ENCODE measurements at regions not wholly inside any gene's neighbourhood (a gene's known extent, or its start where the extent isn't known, plus 50 kb on each side); places are given as distances from the start of the nearest gene placed in this dataset.
A peak's percentile ranks its signal among the peaks of the same experiment; 100 is the strongest.

GRCh38 chr16:50444526-50444925, 75.7 kb upstream of the BRD7 start:
- ChIA-PET CTCF (no interaction called here), POLR2A (no interaction called here)
- no peaks in the 10 kb centered on the region for H3K36me3 ChIP-seq (ENCODE audit: control insufficient read depth in 4 of 4, insufficient read depth in 4 of 4, low read length in 3 of 4)
- H3K4me3 ChIP-seq (ENCODE audit: control insufficient read depth in 1 of 7, extremely low read depth in 1 of 7, insufficient read depth in 4 of 7, low read depth in 2 of 7, low read length in 6 of 7): no peak overlapping the region
- no peak for DNase-seq
- no peak overlapping the region for H3K27ac ChIP-seq (ENCODE audit: insufficient read depth in 1 of 2, low read depth in 1 of 2, low read length in 2 of 2, poor library complexity in 1 of 2, severe bottlenecking in 2 of 2)
- H3K4me1 ChIP-seq (ENCODE audit: control extremely low read depth in 1 of 4, control insufficient read depth in 4 of 4, insufficient read depth in 4 of 4, low read length in 3 of 4): peaks cover 0 to 3% (median 0%) of the 10 kb centered on the region in 4 experiments
- WGBS (ENCODE audit: insufficient coverage): 92% methylated on average over 1 of the region's 1 CpG
- peaks cover 0 to 6% (median 0%) of the 10 kb centered on the region in 5 experiments for H3K27me3 ChIP-seq (replicated peaks in 2 of 5; ENCODE audit: control insufficient read depth in 4 of 5, insufficient read depth in 5 of 5, low read length in 4 of 5)
- peaks cover 0 to 28% (median 16%) of the 10 kb centered on the region in 5 experiments for H3K9me3 ChIP-seq (ENCODE audit: control extremely low read depth in 1 of 5, control insufficient read depth in 4 of 5, insufficient read depth in 2 of 5, low read depth in 1 of 5, low read length in 4 of 5)

- POLR2A ChIA-PET: no interaction called here
- H3K36me3 ChIP-seq (ENCODE audit: control insufficient read depth in 4 of 4, insufficient read depth in 4 of 4, low read length in 3 of 4): no peaks in the 10 kb centered on the region
- no peaks in the 10 kb centered on the region for H3K4me1 ChIP-seq (ENCODE audit: control extremely low read depth in 1 of 4, control insufficient read depth in 4 of 4, insufficient read depth in 4 of 4, low read length in 3 of 4)
- CTCF ChIA-PET: interaction anchor here (1.4 kb wide), 1 partner anchor 14 kb away, joined by 3 read pairs; no protein-coding TSS in a partner anchor
- H3K27ac ChIP-seq (ENCODE audit: insufficient read depth in 1 of 2, low read depth in 1 of 2, low read length in 2 of 2, poor library complexity in 1 of 2, severe bottlenecking in 2 of 2): no peak overlapping the region
- WGBS (ENCODE audit: insufficient coverage): 100% methylated on average over 2 of the region's 3 CpGs
- peaks cover 0 to 6% (median 0%) of the 10 kb centered on the region in 5 experiments for H3K27me3 ChIP-seq (replicated peaks in 2 of 5; ENCODE audit: control insufficient read depth in 4 of 5, insufficient read depth in 5 of 5, low read length in 4 of 5)
- H3K9me3 ChIP-seq (ENCODE audit: control extremely low read depth in 1 of 5, control insufficient read depth in 4 of 5, insufficient read depth in 2 of 5, low read depth in 1 of 5, low read length in 4 of 5): peaks cover 0 to 37% (median 20%) of the 10 kb centered on the region in 5 experiments
- no peak overlapping the region for H3K4me3 ChIP-seq (ENCODE audit: control insufficient read depth in 1 of 7, extremely low read depth in 1 of 7, insufficient read depth in 4 of 7, low read depth in 2 of 7, low read length in 6 of 7)
- DNase-seq: no peak
Measured at GRCh38 chr16:50442221-50442620, 73.4 kb upstream of the BRD7 start.

DNA sequence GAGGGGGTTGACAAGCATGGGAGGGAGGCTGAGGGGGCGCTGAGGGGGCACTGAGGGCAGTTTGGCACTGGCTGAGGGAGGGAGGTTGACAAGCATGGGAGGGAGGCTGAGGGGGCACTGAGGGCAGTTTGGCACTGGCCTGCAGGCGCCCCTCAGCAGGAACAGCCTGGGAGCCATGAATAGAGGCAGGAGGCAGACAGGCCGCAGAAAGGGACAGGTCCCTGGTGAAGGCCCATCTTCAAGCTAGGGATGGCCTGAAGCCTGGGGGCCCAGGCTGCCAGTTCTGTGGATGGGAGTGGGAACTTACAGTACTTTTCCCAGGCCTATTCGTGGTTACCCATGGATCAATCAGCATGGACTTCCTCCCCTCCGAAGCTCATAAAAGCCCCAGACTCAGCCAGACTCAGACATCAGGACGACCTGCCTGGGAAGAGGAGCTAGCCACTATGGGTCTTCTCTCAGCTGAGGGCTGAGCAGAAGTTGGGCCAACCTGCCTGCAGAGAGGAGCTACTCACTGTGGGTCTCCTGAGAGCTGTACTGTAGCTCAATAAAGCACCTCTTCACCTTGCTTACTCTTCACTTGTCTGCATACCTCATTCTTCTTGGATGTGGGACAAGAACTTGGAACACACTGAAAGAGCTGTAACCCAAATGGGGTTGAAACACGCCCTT, 72.8 kb upstream of the BRD7 start:
- Histone ChIP-seq H3K4me1 (ENCODE audit: control extremely low read depth in 1 of 4, control insufficient read depth in 4 of 4, insufficient read depth in 4 of 4, low read length in 3 of 4) (no peaks in the 10 kb centered on the region), H3K27me3 (replicated peaks in 2 of 5; ENCODE audit: control insufficient read depth in 4 of 5, insufficient read depth in 5 of 5, low read length in 4 of 5) (peaks cover 0 to 4% (median 0%) of the 10 kb centered on the region in 5 experiments), H3K4me3 (ENCODE audit: control insufficient read depth in 1 of 7, extremely low read depth in 1 of 7, insufficient read depth in 4 of 7, low read depth in 2 of 7, low read length in 6 of 7) (no peak overlapping the region), H3K36me3 (ENCODE audit: control insufficient read depth in 4 of 4, insufficient read depth in 4 of 4, low read length in 3 of 4) (no peaks in the 10 kb centered on the region), H3K27ac (ENCODE audit: insufficient read depth in 1 of 2, low read depth in 1 of 2, low read length in 2 of 2, poor library complexity in 1 of 2, severe bottlenecking in 2 of 2) (no peak overlapping the region), H3K9me3 (ENCODE audit: control extremely low read depth in 1 of 5, control insufficient read depth in 4 of 5, insufficient read depth in 2 of 5, low read depth in 1 of 5, low read length in 4 of 5) (peaks cover 0 to 37% (median 20%) of the 10 kb centered on the region in 5 experiments)
- ChIA-PET CTCF (interaction anchor here (1.4 kb wide), 1 partner anchor 14 kb away, joined by 3 read pairs; no protein-coding TSS in a partner anchor), POLR2A (no interaction called here)
- DNase-seq: peak in 1 of 3 donors; percentile 8
- 97% methylated on average over 5 of the region's 7 CpGs for WGBS (ENCODE audit: insufficient coverage)

DNA sequence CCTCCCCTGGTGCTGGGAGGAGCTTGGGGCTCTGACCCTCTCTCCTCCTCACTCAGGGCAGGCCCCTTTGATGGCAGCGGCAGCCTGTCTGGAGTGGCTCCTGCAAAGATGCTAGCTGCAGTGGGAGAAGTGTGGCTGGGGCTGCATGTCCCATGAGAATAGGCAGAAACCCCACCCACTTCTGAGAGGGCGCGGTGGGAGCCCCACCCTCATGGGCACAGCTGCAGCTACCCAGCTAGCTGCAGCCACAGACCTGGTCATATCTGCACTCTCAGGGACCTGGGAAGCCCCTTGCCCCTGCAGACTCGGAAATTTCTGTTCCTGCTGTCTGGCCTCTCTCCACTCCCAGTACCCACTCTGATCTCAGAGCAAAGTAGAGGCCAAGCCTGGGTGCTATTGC, 72.2 kb upstream of the BRD7 start:
- Histone ChIP-seq H3K4me3 (ENCODE audit: control insufficient read depth in 1 of 7, extremely low read depth in 1 of 7, insufficient read depth in 4 of 7, low read depth in 2 of 7, low read length in 6 of 7) (no peak overlapping the region), H3K27ac (ENCODE audit: insufficient read depth in 1 of 2, low read depth in 1 of 2, low read length in 2 of 2, poor library complexity in 1 of 2, severe bottlenecking in 2 of 2) (no peak overlapping the region), H3K27me3 (replicated peaks in 2 of 5; ENCODE audit: control insufficient read depth in 4 of 5, insufficient read depth in 5 of 5, low read length in 4 of 5) (peaks cover 0 to 4% (median 0%) of the 10 kb centered on the region in 5 experiments), H3K36me3 (ENCODE audit: control insufficient read depth in 4 of 4, insufficient read depth in 4 of 4, low read length in 3 of 4) (no peaks in the 10 kb centered on the region), H3K4me1 (ENCODE audit: control extremely low read depth in 1 of 4, control insufficient read depth in 4 of 4, insufficient read depth in 4 of 4, low read length in 3 of 4) (no peaks in the 10 kb centered on the region), H3K9me3 (ENCODE audit: control extremely low read depth in 1 of 5, control insufficient read depth in 4 of 5, insufficient read depth in 2 of 5, low read depth in 1 of 5, low read length in 4 of 5) (peaks cover 0 to 37% (median 20%) of the 10 kb centered on the region in 5 experiments)
- 100% methylated on average over 3 of the region's 4 CpGs for WGBS (ENCODE audit: insufficient coverage)
- ChIA-PET CTCF (interaction anchor here (1.4 kb wide), 1 partner anchor 15 kb away, joined by 3 read pairs; no protein-coding TSS in a partner anchor), POLR2A (no interaction called here)
- DNase-seq: no peak

DNA sequence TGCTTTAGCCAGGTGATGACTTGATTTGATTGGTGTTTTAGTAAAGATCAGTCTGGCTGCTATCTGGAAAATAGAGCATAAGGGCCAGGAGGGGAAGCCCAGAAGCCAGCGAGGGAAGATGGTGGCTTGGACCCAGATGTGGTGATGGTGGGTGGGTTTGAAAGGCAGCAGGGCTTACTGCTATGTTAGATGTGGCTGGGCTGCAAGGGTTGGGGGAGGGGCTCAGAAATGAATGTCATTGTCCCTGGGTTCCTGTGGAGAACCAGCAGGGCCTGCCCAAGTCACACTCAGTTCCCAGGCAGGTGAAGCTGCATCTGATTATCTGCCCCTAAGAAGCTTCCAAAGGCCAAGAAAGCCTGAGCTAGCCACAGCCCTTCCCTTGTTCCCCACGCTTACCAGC, 71.7 kb upstream of the BRD7 start:
- 100% methylated on average over 2 of the region's 2 CpGs for WGBS (ENCODE audit: insufficient coverage)
- H3K27ac ChIP-seq (ENCODE audit: insufficient read depth in 1 of 2, low read depth in 1 of 2, low read length in 2 of 2, poor library complexity in 1 of 2, severe bottlenecking in 2 of 2): no peak overlapping the region
- H3K4me1 ChIP-seq (ENCODE audit: control extremely low read depth in 1 of 4, control insufficient read depth in 4 of 4, insufficient read depth in 4 of 4, low read length in 3 of 4): no peaks in the 10 kb centered on the region
- DNase-seq: no peak
- H3K4me3 ChIP-seq (ENCODE audit: control insufficient read depth in 1 of 7, extremely low read depth in 1 of 7, insufficient read depth in 4 of 7, low read depth in 2 of 7, low read length in 6 of 7): no peak overlapping the region
- CTCF ChIA-PET: no interaction called here
- POLR2A ChIA-PET: no interaction called here
- H3K9me3 ChIP-seq (ENCODE audit: control extremely low read depth in 1 of 5, control insufficient read depth in 4 of 5, insufficient read depth in 2 of 5, low read depth in 1 of 5, low read length in 4 of 5): peaks cover 0 to 37% (median 20%) of the 10 kb centered on the region in 5 experiments
- no peaks in the 10 kb centered on the region for H3K36me3 ChIP-seq (ENCODE audit: control insufficient read depth in 4 of 4, insufficient read depth in 4 of 4, low read length in 3 of 4)
- peaks cover 0 to 4% (median 0%) of the 10 kb centered on the region in 5 experiments for H3K27me3 ChIP-seq (replicated peaks in 2 of 5; ENCODE audit: control insufficient read depth in 4 of 5, insufficient read depth in 5 of 5, low read length in 4 of 5)

GRCh38 chr16:50437769-50438437, 69.1 kb upstream of the BRD7 start:
- peaks cover 0 to 7% (median 0%) of the 10 kb centered on the region in 5 experiments for H3K27me3 ChIP-seq (replicated peaks in 2 of 5; ENCODE audit: control insufficient read depth in 4 of 5, insufficient read depth in 5 of 5, low read length in 4 of 5)
- no peak overlapping the region for H3K4me3 ChIP-seq (ENCODE audit: control insufficient read depth in 1 of 7, extremely low read depth in 1 of 7, insufficient read depth in 4 of 7, low read depth in 2 of 7, low read length in 6 of 7)
- no peak for DNase-seq
- peaks cover 0 to 5% (median 0%) of the 10 kb centered on the region in 4 experiments for H3K4me1 ChIP-seq (ENCODE audit: control extremely low read depth in 1 of 4, control insufficient read depth in 4 of 4, insufficient read depth in 4 of 4, low read length in 3 of 4)
- H3K27ac ChIP-seq (ENCODE audit: insufficient read depth in 1 of 2, low read depth in 1 of 2, low read length in 2 of 2, poor library complexity in 1 of 2, severe bottlenecking in 2 of 2): no peak overlapping the region
- CTCF ChIA-PET: no interaction called here
- 95% methylated on average over 10 of the region's 13 CpGs for WGBS (ENCODE audit: insufficient coverage)
- H3K36me3 ChIP-seq (ENCODE audit: control insufficient read depth in 4 of 4, insufficient read depth in 4 of 4, low read length in 3 of 4): no peaks in the 10 kb centered on the region
- POLR2A ChIA-PET: no interaction called here
- peaks cover 0 to 37% (median 20%) of the 10 kb centered on the region in 5 experiments for H3K9me3 ChIP-seq (ENCODE audit: control extremely low read depth in 1 of 5, control insufficient read depth in 4 of 5, insufficient read depth in 2 of 5, low read depth in 1 of 5, low read length in 4 of 5)

DNA sequence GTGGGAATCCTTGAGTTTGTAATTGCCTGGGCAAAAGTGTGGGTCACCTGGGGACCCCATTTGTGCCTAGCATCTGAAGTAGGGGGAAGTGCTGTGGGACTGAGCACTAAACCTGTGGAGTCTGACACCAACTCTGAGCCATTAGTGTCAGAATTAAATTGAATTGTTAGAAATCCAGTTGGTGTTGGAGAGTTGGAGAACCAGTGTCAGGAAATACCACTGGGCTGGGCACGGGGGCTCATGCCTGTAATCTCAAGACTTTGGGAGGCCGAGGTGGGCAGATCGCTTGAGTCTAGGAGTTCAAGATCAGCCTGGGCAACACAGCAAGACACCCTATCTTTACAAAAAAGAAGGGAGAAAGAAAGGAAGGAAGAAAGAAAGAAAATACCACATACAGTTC, 67.5 kb upstream of the BRD7 start:
- Histone ChIP-seq H3K9me3 (ENCODE audit: control extremely low read depth in 1 of 5, control insufficient read depth in 4 of 5, insufficient read depth in 2 of 5, low read depth in 1 of 5, low read length in 4 of 5) (peaks cover 0 to 24% (median 17%) of the 10 kb centered on the region in 5 experiments), H3K36me3 (ENCODE audit: control insufficient read depth in 4 of 4, insufficient read depth in 4 of 4, low read length in 3 of 4) (no peaks in the 10 kb centered on the region), H3K4me3 (ENCODE audit: control insufficient read depth in 1 of 7, extremely low read depth in 1 of 7, insufficient read depth in 4 of 7, low read depth in 2 of 7, low read length in 6 of 7) (no peak overlapping the region), H3K27me3 (replicated peaks in 2 of 5; ENCODE audit: control insufficient read depth in 4 of 5, insufficient read depth in 5 of 5, low read length in 4 of 5) (peaks cover 0 to 7% (median 0%) of the 10 kb centered on the region in 5 experiments), H3K27ac (ENCODE audit: insufficient read depth in 1 of 2, low read depth in 1 of 2, low read length in 2 of 2, poor library complexity in 1 of 2, severe bottlenecking in 2 of 2) (no peak overlapping the region), H3K4me1 (ENCODE audit: control extremely low read depth in 1 of 4, control insufficient read depth in 4 of 4, insufficient read depth in 4 of 4, low read length in 3 of 4) (peaks cover 0 to 5% (median 0%) of the 10 kb centered on the region in 4 experiments)
- WGBS (ENCODE audit: insufficient coverage): no CpG with 5 or more reads among the region's 3 CpGs
- ChIA-PET POLR2A (no interaction called here), CTCF (no interaction called here)
- no peak for DNase-seq

Data from common myeloid progenitor, CD34-positive (primary cell).